ENCODE measurements at regions not wholly inside any gene's neighbourhood (a gene's known extent, or its start where the extent isn't known, plus 50 kb on each side); places are given as distances from the start of the nearest gene placed in this dataset.
"Not testable (repeated sequence)": the region's sequence is repeated elsewhere in the genome, so short reads cannot be mapped to it uniquely, and the experiment has no call there.

- Histone ChIP-seq H3K4me3 (replicated peaks; ENCODE audit: low read depth, low read length) (no peak overlapping the region), H3K36me3 (ENCODE audit: control insufficient read depth, insufficient read depth, low read length) (no peaks in the 10 kb centered on the region), H3K27me3 (replicated peaks; ENCODE audit: control insufficient read depth, insufficient read depth, low read length) (no peaks in the 10 kb centered on the region; the same call in 1 of the 2 replicates)
- no peak for DNase-seq (ENCODE audit: extremely low read depth, insufficient read length)
- no peak for TF ChIP-seq CTCF (IDR thresholded peaks at IDR 0.05; ENCODE audit: insufficient read depth, low read length, poor library complexity, severe bottlenecking)
These were observed 428.1 kb downstream of the SOX2 start for GRCh38 chr3:182139627-182140357.

DNA sequence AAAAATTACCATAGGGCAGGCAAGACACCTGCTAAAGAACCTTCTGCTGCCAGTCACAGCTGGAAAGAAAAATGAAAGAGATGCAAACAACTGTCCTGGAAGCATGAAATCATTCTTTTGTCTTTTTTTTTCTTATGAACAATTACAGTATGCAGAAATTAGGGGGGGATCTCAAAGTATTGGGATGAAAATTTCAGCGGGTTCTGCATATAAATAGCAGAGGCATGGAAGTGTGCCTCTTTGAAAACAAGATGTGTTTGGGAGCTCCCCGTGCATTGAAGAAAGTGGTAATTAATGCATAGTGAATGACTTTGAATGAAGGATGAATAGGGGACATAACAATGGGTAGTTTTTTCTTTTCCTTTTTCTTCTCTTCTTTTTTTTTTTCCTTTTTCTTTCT lies 431.2 kb downstream of the SOX2 start:
- Histone ChIP-seq H3K27me3 (replicated peaks; ENCODE audit: control insufficient read depth, insufficient read depth, low read length) (no peaks in the 10 kb centered on the region), H3K4me3 (replicated peaks; ENCODE audit: low read depth, low read length) (no peak overlapping the region), H3K36me3 (ENCODE audit: control insufficient read depth, insufficient read depth, low read length) (no peaks in the 10 kb centered on the region)
- TF ChIP-seq CTCF (IDR thresholded peaks at IDR 0.05; ENCODE audit: insufficient read depth, low read length, poor library complexity, severe bottlenecking) = no peak
- no peak for DNase-seq (ENCODE audit: extremely low read depth, insufficient read length)

DNA sequence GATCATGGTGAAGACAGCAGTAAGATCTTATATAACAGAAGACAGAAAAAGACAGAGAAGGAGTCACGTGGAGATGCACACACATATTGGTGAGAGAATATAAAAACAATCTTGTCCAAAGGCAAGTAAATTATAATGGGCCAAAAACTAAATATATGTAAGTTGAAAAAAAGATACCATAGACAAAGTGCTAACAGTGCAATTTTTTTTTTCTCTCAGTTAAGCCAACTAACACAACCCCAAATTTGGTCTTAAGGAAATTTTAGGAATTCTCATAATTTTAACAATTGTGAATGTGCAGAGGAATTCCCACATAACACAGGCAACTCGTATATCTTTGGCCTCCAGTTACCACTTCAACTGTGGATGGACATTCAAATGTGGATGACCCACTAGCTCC lies 432.2 kb downstream of the SOX2 start:
- TF ChIP-seq CTCF (IDR thresholded peaks at IDR 0.05; ENCODE audit: insufficient read depth, low read length, poor library complexity, severe bottlenecking) = no peak
- no peak overlapping the region for H3K4me3 ChIP-seq (replicated peaks; ENCODE audit: low read depth, low read length)
- H3K27me3 ChIP-seq (replicated peaks; ENCODE audit: control insufficient read depth, insufficient read depth, low read length) = no peaks in the 10 kb centered on the region
- no peaks in the 10 kb centered on the region for H3K36me3 ChIP-seq (ENCODE audit: control insufficient read depth, insufficient read depth, low read length)
- no peak for DNase-seq (ENCODE audit: extremely low read depth, insufficient read length)

GRCh38 chr3:182148360-182148759 lies 436.6 kb downstream of the SOX2 start:
- Histone ChIP-seq H3K4me3 (replicated peaks; ENCODE audit: low read depth, low read length) (no peak overlapping the region), H3K27me3 (replicated peaks; ENCODE audit: control insufficient read depth, insufficient read depth, low read length) (no peaks in the 10 kb centered on the region), H3K36me3 (ENCODE audit: control insufficient read depth, insufficient read depth, low read length) (no peaks in the 10 kb centered on the region)
- TF ChIP-seq CTCF (IDR thresholded peaks at IDR 0.05; ENCODE audit: insufficient read depth, low read length, poor library complexity, severe bottlenecking) = no peak
- no peak for DNase-seq (ENCODE audit: extremely low read depth, insufficient read length)

- TF ChIP-seq CTCF (IDR thresholded peaks at IDR 0.05; ENCODE audit: insufficient read depth, low read length, poor library complexity, severe bottlenecking) = no peak
- Histone ChIP-seq H3K27me3 (replicated peaks; ENCODE audit: control insufficient read depth, insufficient read depth, low read length) (no peaks in the 10 kb centered on the region), H3K4me3 (replicated peaks; ENCODE audit: low read depth, low read length) (no peak overlapping the region), H3K36me3 (ENCODE audit: control insufficient read depth, insufficient read depth, low read length) (no peaks in the 10 kb centered on the region)
- DNase-seq (ENCODE audit: extremely low read depth, insufficient read length) = no peak
These were observed 437.9 kb downstream of the SOX2 start for GRCh38 chr3:182149594-182149993.

GRCh38 chr3:182156326-182156725 lies 444.6 kb downstream of the SOX2 start:
- H3K27me3 ChIP-seq (replicated peaks; ENCODE audit: control insufficient read depth, insufficient read depth, low read length); H3K36me3 ChIP-seq (ENCODE audit: control insufficient read depth, insufficient read depth, low read length); H3K4me3 ChIP-seq (replicated peaks; ENCODE audit: low read depth, low read length); DNase-seq (ENCODE audit: extremely low read depth, insufficient read length): not testable (repeated sequence)
